Activated CD4-positive, alpha-beta memory T cell treated with anti-CD3 and anti-CD28 coated beads for 36 hours (primary cell): ENCODE measurements at regions not wholly inside any gene's neighbourhood (a gene's known extent, or its start where the extent isn't known, plus 50 kb on each side); places are given as distances from the start of the nearest gene placed in this dataset.
"Not testable (repeated sequence)": the region's sequence is repeated elsewhere in the genome, so short reads cannot be mapped to it uniquely, and the experiment has no call there.

Source experiments
- CTCF ChIA-PET: fragments of 350-600 bp; sonication (Branson Sonifier 250); formaldehyde crosslinking; loops from one replicate; lab custom pipeline; 2021; ENCODE audit warnings: antibody characterized with exemption, inconsistent platforms; lab: Charles Lee
- POLR2A ChIA-PET: fragments of 350-600 bp; sonication (Branson Sonifier 250); formaldehyde crosslinking; loops from one replicate; lab custom pipeline; 2021; ENCODE audit warnings: antibody characterized with exemption; lab: Charles Lee
- DNase-seq: peaks from one replicate; pipeline ENCODE4 v3.0.0-alpha.2; 2020
- H3K27ac Mint-ChIP-seq: one replicate; pipeline ENCODE4 v1.8.0; 2021; ENCODE audit warnings: mixed read lengths
- H3K27me3 Mint-ChIP-seq: one replicate; pipeline ENCODE4 v1.8.0; 2021; ENCODE audit warnings: mixed read lengths
- H3K36me3 Mint-ChIP-seq: one replicate; pipeline ENCODE4 v1.8.0; 2021; ENCODE audit warnings: mixed read lengths
- H3K4me1 Mint-ChIP-seq: one replicate; pipeline ENCODE4 v1.8.0; 2021; ENCODE audit warnings: low read depth, mixed read lengths
- H3K4me3 Mint-ChIP-seq: one replicate; pipeline ENCODE4 v1.8.0; 2021; ENCODE audit warnings: mild to moderate bottlenecking, mixed read lengths
- H3K9me3 Mint-ChIP-seq: one replicate; pipeline ENCODE4 v1.8.0; 2021; ENCODE audit warnings: mixed read lengths
- intact Hi-C: fragments of 100-400 bp; cut with micrococcal nuclease; formaldehyde crosslinking; loops from one replicate; pipeline ENCODE4 v1.15.1; 2023

DNA sequence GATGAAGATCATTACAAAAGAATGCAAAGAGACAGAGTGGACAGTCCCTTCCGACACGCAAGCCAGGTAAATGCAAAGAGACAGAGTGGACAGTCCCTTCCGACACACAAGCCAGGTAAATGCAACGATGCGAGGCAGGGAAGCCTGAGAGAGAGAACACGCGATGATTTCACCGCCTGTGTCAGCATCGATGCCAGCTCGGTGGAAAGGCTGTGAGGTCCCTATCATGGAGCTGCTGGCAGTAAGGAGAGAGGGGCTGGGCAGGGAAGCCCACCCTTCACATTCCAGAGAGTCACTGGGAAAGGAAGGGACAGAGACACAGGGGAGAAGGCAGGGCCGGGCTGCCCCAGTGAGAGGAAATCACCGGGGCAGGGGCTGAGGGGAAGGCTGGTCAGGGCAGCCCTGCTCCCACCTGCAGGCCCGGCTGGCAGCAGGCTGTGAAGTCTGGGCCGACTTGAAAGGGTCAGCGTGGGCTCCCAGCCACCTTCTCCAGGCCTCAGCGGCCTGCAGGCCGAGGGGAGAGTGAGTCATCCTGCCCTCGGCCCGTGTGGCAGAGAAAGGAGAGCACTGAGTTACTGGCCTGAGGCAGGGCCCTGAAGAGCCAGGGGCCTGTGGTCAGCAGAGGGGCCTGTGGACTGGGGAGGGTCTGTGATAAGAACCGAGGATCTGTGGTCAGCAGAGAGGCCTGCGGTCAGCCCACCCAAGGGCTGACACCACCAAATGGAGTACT is 80.4 kb downstream of the DACT2 start:
- H3K9me3 Mint-ChIP-seq, result no peaks in the 10 kb centered on the region
- intact Hi-C loops, result no loop called here
- no peak for DNase-seq
- H3K36me3 Mint-ChIP-seq, result no peaks in the 10 kb centered on the region
- no peak overlapping the region for H3K27ac Mint-ChIP-seq
- H3K4me3 Mint-ChIP-seq, result no peak overlapping the region
- POLR2A ChIA-PET, result interaction anchor here (0.6 kb wide), 1 partner anchor 193 kb away, joined by 3 read pairs; no protein-coding TSS in a partner anchor
- peaks cover 3% of the 10 kb centered on the region for H3K27me3 Mint-ChIP-seq
- H3K4me1 Mint-ChIP-seq, result peaks cover 4% of the 10 kb centered on the region
- CTCF ChIA-PET, result no interaction called here

DNA sequence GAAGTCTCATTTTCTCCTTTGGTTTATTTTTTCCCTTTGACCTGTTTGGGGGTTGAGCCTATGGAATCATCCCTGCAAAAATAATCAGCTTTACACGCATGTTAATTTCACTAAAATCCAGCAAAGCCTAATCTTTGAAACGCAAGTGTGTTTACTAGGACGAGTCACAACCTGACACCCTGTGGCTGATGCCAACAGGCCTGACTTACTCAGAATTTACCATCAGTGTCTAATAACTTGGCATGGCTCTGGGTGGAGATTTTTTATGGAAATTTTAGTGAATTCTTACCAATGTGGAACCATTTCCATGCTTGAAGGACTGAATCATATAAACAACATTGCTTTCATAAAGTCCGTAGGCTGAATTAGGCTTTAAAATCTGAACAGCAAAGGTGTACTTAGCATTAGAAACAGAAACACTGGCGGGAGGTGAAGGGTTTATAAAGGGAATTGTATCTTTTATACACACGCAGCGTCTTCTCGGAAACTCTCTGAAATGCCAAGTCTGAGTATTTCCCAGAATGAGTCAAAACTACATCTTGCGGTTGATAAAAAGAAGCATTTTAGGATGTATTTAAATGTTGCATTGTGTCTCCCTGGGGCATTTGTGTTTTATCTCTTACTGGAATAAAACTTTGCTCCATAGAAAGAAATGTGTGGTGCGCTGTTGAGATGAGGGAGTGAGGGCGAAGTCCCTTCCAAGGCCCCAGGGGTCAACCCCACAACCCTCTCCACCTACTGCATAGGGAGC is 81.2 kb downstream of the DACT2 start:
- Mint-ChIP-seq H3K9me3 (no peaks in the 10 kb centered on the region), H3K27me3 (peaks cover 3% of the 10 kb centered on the region), H3K36me3 (no peaks in the 10 kb centered on the region), H3K4me3 (no peak overlapping the region), H3K4me1 (peaks cover 4% of the 10 kb centered on the region), H3K27ac (no peak overlapping the region)
- ChIA-PET POLR2A (no interaction called here), CTCF (no interaction called here)
- no peak for DNase-seq
- intact Hi-C loops, result no loop called here

DNA sequence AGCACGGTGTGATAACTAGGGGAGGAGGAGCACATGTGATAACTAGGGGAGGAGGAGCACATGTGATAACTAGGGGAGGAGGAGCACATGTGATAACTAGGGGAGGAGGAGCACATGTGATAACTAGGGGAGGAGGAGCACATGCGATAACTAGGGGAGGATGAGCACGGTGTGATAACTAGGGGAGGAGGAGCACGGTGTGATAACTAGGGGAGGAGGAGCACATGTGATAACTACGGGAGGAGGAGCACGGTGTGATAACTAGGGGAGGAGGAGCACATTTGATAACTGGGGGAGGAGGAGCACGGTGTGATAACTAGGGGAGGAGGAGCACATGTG is 85.7 kb downstream of the DACT2 start:
- CTCF ChIA-PET, H3K27ac Mint-ChIP-seq: not testable (repeated sequence)

GRCh38 chr6:168232989-168233874 is 86.3 kb downstream of the DACT2 start:
- no peaks in the 10 kb centered on the region for H3K9me3 Mint-ChIP-seq
- no peak overlapping the region for H3K27ac Mint-ChIP-seq
- ChIA-PET POLR2A (no interaction called here), CTCF (no interaction called here)
- H3K4me3 Mint-ChIP-seq, result no peak overlapping the region
- no peak for DNase-seq
- peaks cover 2% of the 10 kb centered on the region for H3K27me3 Mint-ChIP-seq
- peaks cover 3% of the 10 kb centered on the region for H3K4me1 Mint-ChIP-seq
- intact Hi-C loops, result no loop called here
- H3K36me3 Mint-ChIP-seq, result no peaks in the 10 kb centered on the region

More for the DNA sequence above, 85.7 kb downstream of the DACT2 start:
- H3K27me3 Mint-ChIP-seq, H3K9me3 Mint-ChIP-seq, DNase-seq, H3K4me1 Mint-ChIP-seq, intact Hi-C loops, POLR2A ChIA-PET, H3K4me3 Mint-ChIP-seq, H3K36me3 Mint-ChIP-seq: not testable (repeated sequence)

DNA sequence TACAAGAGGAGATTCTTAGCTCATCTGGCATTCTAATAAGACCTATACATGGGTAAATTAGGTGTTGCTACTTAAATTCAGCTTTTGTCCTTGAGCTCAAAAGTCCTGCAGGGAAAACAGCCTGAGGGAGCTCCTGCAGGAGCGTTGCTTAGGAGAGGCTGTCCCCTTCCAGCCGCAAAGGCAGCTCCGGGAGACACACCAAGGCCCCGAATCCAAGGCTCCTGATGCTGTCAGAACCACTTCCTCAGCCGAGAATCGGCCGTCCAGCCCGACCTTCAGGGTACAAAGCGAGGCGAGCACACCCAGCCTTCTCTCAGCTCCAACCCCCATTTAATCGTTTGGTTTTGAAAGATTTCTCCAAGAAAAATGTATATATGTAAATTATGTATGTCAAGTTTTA is 87.0 kb downstream of the DACT2 start:
- no peaks in the 10 kb centered on the region for H3K36me3 Mint-ChIP-seq
- no peak overlapping the region for H3K27ac Mint-ChIP-seq
- H3K4me1 Mint-ChIP-seq, result no peaks in the 10 kb centered on the region
- POLR2A ChIA-PET, result no interaction called here
- CTCF ChIA-PET, result no interaction called here
- intact Hi-C loops, result no loop called here
- no peak for DNase-seq
- H3K4me3 Mint-ChIP-seq, result no peak overlapping the region
- H3K27me3 Mint-ChIP-seq, result peaks cover 4% of the 10 kb centered on the region
- H3K9me3 Mint-ChIP-seq, result no peaks in the 10 kb centered on the region

GRCh38 chr6:168232062-168232461 is 87.5 kb downstream of the DACT2 start:
- no peaks in the 10 kb centered on the region for H3K36me3 Mint-ChIP-seq
- no peak overlapping the region for H3K4me3 Mint-ChIP-seq
- ChIA-PET CTCF (no interaction called here), POLR2A (no interaction called here)
- intact Hi-C loops, result no loop called here
- no peak overlapping the region for H3K27ac Mint-ChIP-seq
- no peak for DNase-seq
- no peaks in the 10 kb centered on the region for H3K9me3 Mint-ChIP-seq
- H3K4me1 Mint-ChIP-seq, result no peaks in the 10 kb centered on the region
- peaks cover 4% of the 10 kb centered on the region for H3K27me3 Mint-ChIP-seq

DNA sequence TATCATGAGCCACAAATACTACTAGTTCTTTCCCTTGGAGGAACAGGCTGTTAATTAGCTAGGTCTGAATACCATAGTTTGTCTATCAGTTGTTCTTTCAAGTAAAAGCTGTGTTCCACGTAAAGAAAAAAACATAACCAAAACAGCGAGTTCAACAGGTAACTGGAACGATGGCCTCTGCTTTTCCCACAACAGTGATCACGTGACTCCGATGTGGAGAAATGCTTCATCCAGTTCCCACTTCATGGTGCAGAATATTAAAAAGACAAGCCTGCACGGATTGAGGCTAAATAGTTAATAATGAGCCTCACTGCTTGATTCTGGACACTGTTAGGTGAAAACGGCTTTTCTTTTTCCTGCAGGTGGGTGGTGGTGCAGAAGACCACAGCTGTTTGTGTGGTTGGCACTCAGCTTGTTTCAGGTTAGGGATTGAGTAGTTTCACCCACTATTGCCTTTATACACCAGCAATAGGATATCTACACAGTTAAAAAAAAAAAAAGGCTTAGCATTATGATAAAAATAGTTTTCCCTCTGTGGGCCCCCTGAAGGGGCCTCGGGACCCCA is 88.1 kb downstream of the DACT2 start:
- no peak for DNase-seq
- no peaks in the 10 kb centered on the region for H3K4me1 Mint-ChIP-seq
- CTCF ChIA-PET, result no interaction called here
- intact Hi-C loops, result no loop called here
- H3K9me3 Mint-ChIP-seq, result no peaks in the 10 kb centered on the region
- H3K27me3 Mint-ChIP-seq, result peaks cover 8% of the 10 kb centered on the region
- no peaks in the 10 kb centered on the region for H3K36me3 Mint-ChIP-seq
- no peak overlapping the region for H3K27ac Mint-ChIP-seq
- POLR2A ChIA-PET, result no interaction called here
- no peak overlapping the region for H3K4me3 Mint-ChIP-seq

DNA sequence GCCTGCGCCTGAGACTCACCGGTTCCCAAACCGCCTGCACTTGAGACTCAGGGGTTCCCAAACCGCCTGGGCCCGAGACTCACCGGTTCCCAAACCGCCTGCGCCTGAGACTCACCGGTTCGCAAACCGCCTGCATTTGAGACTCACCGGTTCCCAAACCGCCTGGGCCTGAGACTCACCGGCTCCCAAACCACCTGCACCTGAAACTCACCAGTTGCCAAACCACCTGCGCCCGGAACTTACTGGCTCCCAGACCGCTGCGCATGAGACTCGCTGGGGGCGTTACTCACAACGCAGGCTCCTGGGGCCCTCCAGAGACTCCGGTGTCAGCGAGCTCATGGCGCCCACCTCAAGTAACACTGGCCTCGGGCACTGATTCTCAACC is 90.2 kb downstream of the DACT2 start:
- CTCF ChIA-PET, result no interaction called here
- peaks cover 10% of the 10 kb centered on the region for H3K27me3 Mint-ChIP-seq
- POLR2A ChIA-PET, result no interaction called here

DNA sequence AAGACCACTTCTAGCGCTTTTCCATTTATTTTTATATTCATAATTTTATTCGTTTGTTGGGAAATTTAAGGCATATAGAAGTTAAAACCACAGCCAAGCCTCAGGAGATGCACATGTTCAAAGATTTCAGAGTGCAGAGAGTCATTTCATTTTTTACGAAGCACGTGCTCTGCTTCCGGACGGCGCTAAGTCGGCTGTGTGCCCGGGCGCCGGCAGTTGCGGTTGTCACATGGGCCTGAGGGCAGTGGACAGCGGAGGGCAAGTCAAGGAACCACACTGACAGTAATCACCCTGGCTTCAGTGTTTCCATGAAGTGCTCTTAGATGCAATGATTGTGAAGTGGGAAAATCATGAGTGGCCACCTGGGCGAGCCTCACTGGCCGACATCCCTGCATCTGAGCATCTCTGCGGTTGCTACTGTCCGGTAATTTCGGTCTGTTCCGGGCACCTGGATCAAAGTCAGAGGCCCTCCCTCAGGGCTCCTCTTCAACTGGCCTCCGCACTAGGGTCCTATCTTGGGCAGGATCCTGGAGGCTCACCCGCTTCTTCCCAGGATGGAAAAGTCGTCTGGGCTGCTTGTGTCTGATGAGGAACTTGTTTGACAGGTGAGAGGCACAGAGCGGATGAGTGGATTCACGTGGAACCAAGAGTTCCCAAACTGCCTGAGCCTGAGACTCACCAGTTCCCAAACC is 90.8 kb downstream of the DACT2 start:
- ChIA-PET CTCF (no interaction called here), POLR2A (no interaction called here)
- Mint-ChIP-seq H3K27ac (no peak overlapping the region), H3K4me3 (no peak overlapping the region), H3K9me3 (no peaks in the 10 kb centered on the region), H3K4me1 (no peaks in the 10 kb centered on the region), H3K36me3 (no peaks in the 10 kb centered on the region), H3K27me3 (peaks cover 11% of the 10 kb centered on the region)
- no peak for DNase-seq
- intact Hi-C loops, result no loop called here

More for the DNA sequence above, 90.2 kb downstream of the DACT2 start:
- Mint-ChIP-seq H3K4me1 (no peaks in the 10 kb centered on the region), H3K4me3 (no peak overlapping the region), H3K27ac (no peak overlapping the region), H3K36me3 (no peaks in the 10 kb centered on the region), H3K9me3 (no peaks in the 10 kb centered on the region)
- DNase-seq, result no peak
- intact Hi-C loops, result no loop called here

- Mint-ChIP-seq H3K27ac (no peak overlapping the region), H3K4me3 (no peak overlapping the region), H3K9me3 (no peaks in the 10 kb centered on the region), H3K27me3 (peaks cover 11% of the 10 kb centered on the region), H3K36me3 (no peaks in the 10 kb centered on the region), H3K4me1 (no peaks in the 10 kb centered on the region)
- ChIA-PET POLR2A (no interaction called here), CTCF (no interaction called here)
- no peak for DNase-seq
- intact Hi-C loops, result no loop called here
These were observed 91.7 kb downstream of the DACT2 start for GRCh38 chr6:168227840-168228239.

- Mint-ChIP-seq H3K36me3 (no peaks in the 10 kb centered on the region), H3K4me3 (no peak overlapping the region), H3K4me1 (no peaks in the 10 kb centered on the region), H3K27ac (no peak overlapping the region), H3K9me3 (no peaks in the 10 kb centered on the region), H3K27me3 (peaks cover 11% of the 10 kb centered on the region)
- CTCF ChIA-PET, result no interaction called here
- intact Hi-C loops, result no loop called here
- POLR2A ChIA-PET, result no interaction called here
- no peak for DNase-seq
These were observed 92.7 kb downstream of the DACT2 start for GRCh38 chr6:168226902-168227318.
